ENCODE measurements at regions not wholly inside any gene's neighbourhood (a gene's known extent, or its start where the extent isn't known, plus 50 kb on each side); places are given as distances from the start of the nearest gene placed in this dataset.

- TF ChIP-seq CTCF (IDR thresholded peaks at IDR 0.05) (no peak), POLR2A (IDR thresholded peaks at IDR 0.05) (no peak)
These were observed 220.0 kb downstream of the CLIC5 start for GRCh38 chr6:45795678-45796077.

Measured in lower leg skin (tissue), 3 donors.